ENCODE measurements at regions not wholly inside any gene's neighbourhood (a gene's known extent, or its start where the extent isn't known, plus 50 kb on each side); places are given as distances from the start of the nearest gene placed in this dataset.

- TF ChIP-seq EZH2phosphoT487 (IDR thresholded peaks at IDR 0.05; ENCODE audit: insufficient read depth, low read depth) (no peak), EZH2 (IDR thresholded peaks at IDR 0.05; ENCODE audit: insufficient read depth, poor library complexity, severe bottlenecking) (no peak)
Measured at GRCh38 chr16:9679213-9679767, 502.9 kb downstream of the GRIN2A start.
